Spleen (tissue), 11 donors: ENCODE measurements at regions not wholly inside any gene's neighbourhood (a gene's known extent, or its start where the extent isn't known, plus 50 kb on each side); places are given as distances from the start of the nearest gene placed in this dataset.

Source experiments
- DNase-seq: peaks from one replicate; pipeline ENCODE4 v3.0.0-alpha.2; 2020
- H3K27ac ChIP-seq, 8 donors: fragments of 200-600 bp; sonication (generic) in 7 of 8; 1 replicate in 4 of 8; 2 replicates in 4 of 8; pipeline versions ENCODE4 v1.5.0 to v1.8.0; 2016 to 2021; ENCODE audit warnings: inconsistent platforms in 4 of 8, mild to moderate bottlenecking in 4 of 8, moderate library complexity in 1 of 8
- H3K27me3 ChIP-seq, 7 donors: fragments of 200-600 bp; sonication (generic) in 6 of 7; replicated peaks in 1 of 7; 1 replicate in 4 of 7; 2 replicates in 3 of 7; pipeline versions ENCODE4 v1.5.0 to v1.8.0; 2016 to 2021; ENCODE audit warnings: inconsistent platforms in 3 of 7, mild to moderate bottlenecking in 1 of 7
- H3K36me3 ChIP-seq, 6 donors: fragments of 200-600 bp; sonication (generic) in 5 of 6; 1 replicate in 4 of 6; 2 replicates in 2 of 6; pipeline versions ENCODE4 v1.5.0 to v1.8.0; 2016 to 2021; ENCODE audit warnings: inconsistent platforms in 2 of 6
- H3K4me1 ChIP-seq, 6 donors: fragments of 200-600 bp; sonication (generic) in 5 of 6; 1 replicate in 3 of 6; 2 replicates in 3 of 6; pipeline versions ENCODE4 v1.5.0 to v1.8.0; 2016 to 2021; ENCODE audit warnings: inconsistent platforms in 3 of 6
- H3K4me3 ChIP-seq, 8 donors: fragments of 200-600 bp; sonication (generic) in 7 of 8; 1 replicate in 4 of 8; 2 replicates in 4 of 8; pipeline versions ENCODE4 v1.5.0 to v1.8.0; 2016 to 2021; ENCODE audit warnings: inconsistent platforms in 4 of 8, mild to moderate bottlenecking in 4 of 8, moderate library complexity in 2 of 8
- H3K9me3 ChIP-seq, 8 donors: fragments of 200-600 bp; sonication (generic) in 7 of 8; 1 replicate in 4 of 8; 2 replicates in 4 of 8; pipeline versions ENCODE4 v1.5.0 to v1.8.0; 2016 to 2021; ENCODE audit warnings: inconsistent platforms in 4 of 8
- POLR2A ChIP-seq, 3 donors: fragments of 450-650 bp; IDR thresholded peaks; one replicate each; pipeline ENCODE4 v1.5.1; 2017; ENCODE audit warnings: antibody characterized with exemption in 3 of 3, mild to moderate bottlenecking in 1 of 3
- POLR2AphosphoS5 ChIP-seq, 3 donors: sonication (generic); formaldehyde crosslinking; IDR thresholded peaks; one replicate each; pipeline ENCODE4 v1.5.1; 2017; ENCODE audit warnings: antibody characterized with exemption in 3 of 3
- WGBS, 5 donors: extraction: QIAGEN DNeasy Blood & Tissue Kit in 3 of 5; methylation state at CpG; one replicate each; pipeline versions ENCODE4 v1.1.5 to v1.1.7; 2013 to 2018; 5-methylcytosine and 5-hydroxymethylcytosine counted together
- intact Hi-C: fragments of 100-400 bp; cut with DNase I; formaldehyde crosslinking; loops from one replicate; pipeline ENCODE4 v1.15.0; 2023; ENCODE audit warnings: low total_unique reads
- TF ChIP-seq, protein P1 (sequence below), 11 experiments: fragments of 200-600 bp in 7 of 11; fragments of 450-650 bp in 4 of 11; sonication (generic) in 4 of 11; IDR thresholded peaks in 8 of 11; conservative IDR thresholded peaks in 3 of 11; 1 replicate in 7 of 11; 2 replicates in 4 of 11; pipeline versions ENCODE4 v1.4.0 to v1.8.0; 2016 to 2021; ENCODE audit warnings: antibody characterized with exemption in 11 of 11, inconsistent platforms in 4 of 11, mild to moderate bottlenecking in 1 of 11
- donor health status: healthy with polysubstance abuse.
- donor health status: DM: no; HTN: no; CAD: no; lungs with moderate emphysema.
- donor health status: DM: no; HTN: no; CAD: no.
- donor health status: Bipolar disorder and iron deficiency.
- donor health status: healthy.
- donor health status: DM: no; HTN: no; CAD: no.
- donor health status: DM: yes; HTN: yes; CAD: no.

DNA sequence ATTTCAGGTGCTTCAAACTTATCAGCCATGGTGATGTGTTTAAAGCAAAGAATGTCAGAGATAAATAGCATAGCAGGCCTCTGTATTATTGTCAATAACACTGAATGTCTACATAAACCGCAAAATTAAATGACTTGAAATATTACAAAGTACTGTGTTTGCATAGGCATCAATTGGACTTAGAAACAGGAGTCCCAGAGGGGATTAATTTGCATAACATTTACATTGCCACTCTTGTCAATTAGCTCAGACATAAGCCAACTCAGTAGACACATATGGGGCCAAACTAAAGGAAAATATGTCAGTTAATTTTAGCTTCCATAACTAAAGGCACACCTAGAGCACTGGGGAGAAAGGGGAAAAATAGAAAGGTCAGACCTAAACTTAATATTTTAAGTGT is 814.5 kb upstream of the NEGR1 start:
- intact Hi-C loops: no loop called here
- TF ChIP-seq POLR2AphosphoS5 (IDR thresholded peaks at IDR 0.05) (no peak), POLR2A (IDR thresholded peaks at IDR 0.05) (no peak)
- TF ChIP-seq, protein P1, sequence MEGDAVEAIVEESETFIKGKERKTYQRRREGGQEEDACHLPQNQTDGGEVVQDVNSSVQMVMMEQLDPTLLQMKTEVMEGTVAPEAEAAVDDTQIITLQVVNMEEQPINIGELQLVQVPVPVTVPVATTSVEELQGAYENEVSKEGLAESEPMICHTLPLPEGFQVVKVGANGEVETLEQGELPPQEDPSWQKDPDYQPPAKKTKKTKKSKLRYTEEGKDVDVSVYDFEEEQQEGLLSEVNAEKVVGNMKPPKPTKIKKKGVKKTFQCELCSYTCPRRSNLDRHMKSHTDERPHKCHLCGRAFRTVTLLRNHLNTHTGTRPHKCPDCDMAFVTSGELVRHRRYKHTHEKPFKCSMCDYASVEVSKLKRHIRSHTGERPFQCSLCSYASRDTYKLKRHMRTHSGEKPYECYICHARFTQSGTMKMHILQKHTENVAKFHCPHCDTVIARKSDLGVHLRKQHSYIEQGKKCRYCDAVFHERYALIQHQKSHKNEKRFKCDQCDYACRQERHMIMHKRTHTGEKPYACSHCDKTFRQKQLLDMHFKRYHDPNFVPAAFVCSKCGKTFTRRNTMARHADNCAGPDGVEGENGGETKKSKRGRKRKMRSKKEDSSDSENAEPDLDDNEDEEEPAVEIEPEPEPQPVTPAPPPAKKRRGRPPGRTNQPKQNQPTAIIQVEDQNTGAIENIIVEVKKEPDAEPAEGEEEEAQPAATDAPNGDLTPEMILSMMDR (IDR thresholded peaks at IDR 0.05 in 8 of 11, conservative IDR thresholded peaks at IDR 0.05 in 3 of 11): no peak
- no peak overlapping the region for H3K4me3 ChIP-seq
- no peaks in the 10 kb centered on the region for H3K4me1 ChIP-seq
- no peak for DNase-seq
- no peaks in the 10 kb centered on the region for H3K36me3 ChIP-seq
- WGBS, 5 donors: 78 to 94% (median 80%) methylated on average over 1 of the region's 1 CpG
- peaks cover 0 to 19% (median 7%) of the 10 kb centered on the region in 8 donors for H3K9me3 ChIP-seq
- H3K27me3 ChIP-seq: no peaks in the 10 kb centered on the region
- H3K27ac ChIP-seq: no peak overlapping the region

DNA sequence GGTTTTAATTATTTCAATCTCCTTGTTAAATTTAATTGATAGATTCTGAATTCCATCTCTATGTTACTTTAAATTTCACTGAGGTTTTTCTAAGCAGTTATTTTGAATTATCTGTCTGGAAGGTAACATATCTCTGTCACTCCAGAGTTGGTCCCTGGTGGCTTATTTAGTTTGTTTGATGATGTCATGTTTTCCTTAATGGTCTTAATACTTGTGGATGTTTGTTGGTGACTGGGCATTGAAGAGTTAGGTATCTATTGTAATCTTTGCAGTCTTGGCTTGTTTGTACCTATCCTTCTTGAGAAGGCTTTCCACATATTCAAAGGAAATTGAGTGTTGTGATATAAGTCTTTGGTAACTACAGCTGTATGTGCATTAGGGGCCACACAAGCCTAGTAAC is 810.0 kb upstream of the NEGR1 start:
- Histone ChIP-seq H3K27me3 (no peaks in the 10 kb centered on the region), H3K4me3 (no peak overlapping the region), H3K4me1 (no peaks in the 10 kb centered on the region), H3K9me3 (peaks cover 0 to 22% (median 4%) of the 10 kb centered on the region in 8 donors), H3K36me3 (no peaks in the 10 kb centered on the region), H3K27ac (no peak overlapping the region)
- DNase-seq: no peak
- intact Hi-C loops: no loop called here
- TF ChIP-seq POLR2A (IDR thresholded peaks at IDR 0.05): no peak
- no peak for TF ChIP-seq POLR2AphosphoS5 (IDR thresholded peaks at IDR 0.05)
- TF ChIP-seq, protein P1 (IDR thresholded peaks at IDR 0.05 in 8 of 11, conservative IDR thresholded peaks at IDR 0.05 in 3 of 11): no peak

DNA sequence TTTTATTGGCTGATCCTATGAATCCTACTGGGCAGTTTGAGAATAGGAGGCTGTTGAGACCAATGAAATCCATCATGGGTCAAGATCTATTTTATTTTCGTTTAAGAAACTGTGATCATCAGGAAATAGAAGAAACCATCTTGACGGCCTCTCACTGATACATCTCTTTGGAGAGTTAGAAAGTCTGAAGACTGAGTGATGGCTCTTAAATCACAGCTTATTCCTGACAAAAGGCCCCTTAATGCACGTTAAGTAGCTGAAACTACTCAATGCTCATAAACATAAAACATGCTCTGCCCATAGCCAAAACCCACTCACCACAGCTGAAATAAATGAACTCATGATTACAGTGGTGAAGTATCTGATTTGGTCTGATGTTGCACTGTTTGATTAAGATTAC is 784.5 kb upstream of the NEGR1 start:
- Histone ChIP-seq H3K27me3 (no peaks in the 10 kb centered on the region), H3K4me1 (no peaks in the 10 kb centered on the region), H3K4me3 (no peak overlapping the region), H3K27ac (no peak overlapping the region), H3K9me3 (peaks cover 0 to 11% (median 2%) of the 10 kb centered on the region in 8 donors), H3K36me3 (no peaks in the 10 kb centered on the region)
- TF ChIP-seq, protein P1 (IDR thresholded peaks at IDR 0.05 in 8 of 11, conservative IDR thresholded peaks at IDR 0.05 in 3 of 11): no peak
- TF ChIP-seq POLR2A (IDR thresholded peaks at IDR 0.05) (no peak), POLR2AphosphoS5 (IDR thresholded peaks at IDR 0.05) (no peak)
- intact Hi-C loops: no loop called here
- 36 to 48% (median 45%) methylated on average over 3 of the region's 3 CpGs for WGBS, 5 donors
- no peak for DNase-seq

DNA sequence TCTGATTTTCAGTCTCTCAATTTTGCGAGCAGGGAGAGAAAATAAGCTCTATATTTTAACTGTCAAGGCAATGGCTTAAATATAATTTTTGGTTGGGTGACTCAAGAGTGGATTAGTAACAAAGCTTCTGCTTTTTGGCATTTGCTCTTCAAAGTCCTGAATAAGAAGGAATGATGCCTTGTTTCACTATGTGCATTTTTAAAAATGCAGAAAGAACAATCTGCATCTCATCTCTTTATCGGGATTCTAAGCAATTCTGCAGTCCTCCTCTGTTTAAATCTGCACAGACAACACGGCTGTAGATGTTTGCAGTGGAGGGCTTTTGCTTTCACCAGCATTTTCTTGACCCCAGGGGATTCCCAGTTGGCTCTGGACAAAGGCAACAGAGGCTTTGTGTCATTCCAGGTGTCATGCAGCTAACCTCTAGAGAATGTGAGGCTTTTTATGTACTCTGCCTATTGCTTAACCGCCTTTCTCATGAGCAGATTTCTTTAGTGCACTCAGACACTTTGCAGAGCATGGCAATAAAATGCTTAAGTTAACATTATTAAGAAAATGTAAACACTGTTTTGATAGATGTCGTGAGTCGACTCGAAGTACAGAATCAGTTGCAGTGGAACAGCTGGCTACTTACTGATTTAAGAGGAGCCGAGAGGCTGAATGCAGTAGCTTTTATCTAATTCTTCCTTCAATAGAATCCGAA is 783.2 kb upstream of the NEGR1 start:
- 35 to 48% (median 45%) methylated on average over 9 of the region's 9 CpGs for WGBS, 5 donors
- intact Hi-C loops: no loop called here

More for the DNA sequence above, 783.2 kb upstream of the NEGR1 start:
- no peak for DNase-seq
- TF ChIP-seq, protein P1 (IDR thresholded peaks at IDR 0.05 in 8 of 11, conservative IDR thresholded peaks at IDR 0.05 in 3 of 11): no peak
- TF ChIP-seq POLR2A (IDR thresholded peaks at IDR 0.05) (no peak), POLR2AphosphoS5 (IDR thresholded peaks at IDR 0.05) (no peak)
- Histone ChIP-seq H3K27me3 (no peaks in the 10 kb centered on the region), H3K4me3 (no peak overlapping the region), H3K36me3 (no peaks in the 10 kb centered on the region), H3K9me3 (peaks cover 0 to 23% (median 9%) of the 10 kb centered on the region in 8 donors), H3K4me1 (no peaks in the 10 kb centered on the region), H3K27ac (no peak overlapping the region)
